IMR-90 (cell line): ENCODE measurements at regions not wholly inside any gene's neighbourhood (a gene's known extent, or its start where the extent isn't known, plus 50 kb on each side); places are given as distances from the start of the nearest gene placed in this dataset.
"Not testable (repeated sequence)": the region's sequence is repeated elsewhere in the genome, so short reads cannot be mapped to it uniquely, and the experiment has no call there.

Experiments
- ATAC-seq: fragments of 200-7000 bp; cut with Tn5 transposase; 2 replicates; pipeline ENCODE4 v1.9.1; 2020; ENCODE audit warnings: low read depth, mild to moderate bottlenecking, moderate library complexity
- BruUV-seq: library from RNA; stranded (reverse); fragments of 400-500 nt; replicated peaks from 2 replicates; lab custom pipeline; 2021; lab: Mats Ljungman, UMichigan
- CTCF ChIA-PET: fragments of 300-600 bp; formaldehyde crosslinking; extraction: SDS; loops from one replicate; lab custom pipeline; 2021; ENCODE audit warnings: antibody characterized with exemption; lab: Yijun Ruan, JAX
- POLR2A ChIA-PET: fragments of 300-600 bp; sonication (Branson Sonifier 250); formaldehyde crosslinking; loops from one replicate; lab custom pipeline; 2022; ENCODE audit warnings: antibody characterized with exemption; ENCODE audit not compliant: unreplicated experiment; lab: Charles Lee
- DNase-seq: peaks from one replicate; pipeline ENCODE4 v3.0.0; 2013
- H2AFZ ChIP-seq: replicated peaks from 2 replicates; pipeline ENCODE3; 2013; ENCODE audit warnings: low read length, mild to moderate bottlenecking; ENCODE audit not compliant: poor library complexity
- H2AK5ac ChIP-seq: 2 replicates; pipeline ENCODE4 v1.6.1; 2013; ENCODE audit warnings: low read depth, low read length, inconsistent platforms
- H2AK9ac ChIP-seq: replicated peaks from 2 replicates; pipeline ENCODE3; 2013; ENCODE audit warnings: mild to moderate bottlenecking, low read depth, low read length, moderate library complexity; ENCODE audit not compliant: poor library complexity
- H2BK120ac ChIP-seq: 2 replicates; pipeline ENCODE4 v1.6.1; 2013; ENCODE audit warnings: low read depth, low read length, inconsistent platforms
- H2BK15ac ChIP-seq: 3 replicates; pipeline ENCODE4 v1.6.1; 2013; ENCODE audit warnings: low read depth, low read length, inconsistent platforms
- H2BK20ac ChIP-seq: 2 replicates; pipeline ENCODE4 v1.6.1; 2013; ENCODE audit warnings: low read depth, mild to moderate bottlenecking, inconsistent platforms, low read length, moderate library complexity
- H2BK5ac ChIP-seq: 2 replicates; pipeline ENCODE4 v1.6.1; 2013; ENCODE audit warnings: mild to moderate bottlenecking, low read depth, low read length, inconsistent platforms; ENCODE audit not compliant: poor library complexity, severe bottlenecking
- H3K14ac ChIP-seq: replicated peaks from 2 replicates; pipeline ENCODE4 v1.6.1; 2013; ENCODE audit warnings: low read depth, low read length, inconsistent platforms
- H3K18ac ChIP-seq: 2 replicates; pipeline ENCODE4 v1.6.1; 2013; ENCODE audit warnings: low read depth, low read length, control low read depth
- H3K23ac ChIP-seq: 2 replicates; pipeline ENCODE4 v1.6.1; 2013; ENCODE audit warnings: low read depth, low read length, inconsistent platforms
- H3K27ac ChIP-seq: 2 replicates; pipeline ENCODE4 v1.5.1; 2013; ENCODE audit warnings: mild to moderate bottlenecking, control low read depth, low read length; ENCODE audit not compliant: insufficient read depth
- H3K27me3 ChIP-seq: 2 replicates; pipeline ENCODE4 v1.6.1; 2013; ENCODE audit warnings: low read length; ENCODE audit not compliant: control insufficient read depth, insufficient read depth
- H3K36me3 ChIP-seq: 2 replicates; pipeline ENCODE4 v1.6.1; 2013; ENCODE audit warnings: low read length, mixed read lengths; ENCODE audit not compliant: control insufficient read depth, insufficient read depth
- H3K4ac ChIP-seq: 2 replicates; pipeline ENCODE4 v1.6.1; 2013; ENCODE audit warnings: low read depth, low read length, inconsistent platforms
- H3K4me1 ChIP-seq: 2 replicates; pipeline ENCODE4 v1.6.1; 2013; ENCODE audit warnings: low read length, mixed read lengths; ENCODE audit not compliant: control insufficient read depth, insufficient read depth
- H3K4me2 ChIP-seq: 2 replicates; pipeline ENCODE4 v1.6.1; 2013; ENCODE audit warnings: low read depth, mild to moderate bottlenecking, control low read depth, low read length, moderate library complexity
- H3K4me3 ChIP-seq: 2 replicates; pipeline ENCODE4 v1.5.1; 2013; ENCODE audit warnings: low read depth, mild to moderate bottlenecking, control low read depth, low read length, moderate library complexity; ENCODE audit not compliant: insufficient read depth
- H3K56ac ChIP-seq: 2 replicates; pipeline ENCODE4 v1.6.1; 2013; ENCODE audit warnings: low read length, inconsistent platforms; ENCODE audit not compliant: insufficient read depth; ENCODE audit errors: extremely low read depth
- H3K79me1 ChIP-seq, 2 experiments: 2 replicates each; pipeline ENCODE4 v1.6.1; 2013; ENCODE audit warnings: low read length in 2 of 2, inconsistent platforms in 1 of 2, low read depth in 1 of 2
- H3K9ac ChIP-seq: 2 replicates; pipeline ENCODE4 v1.6.1; 2013; ENCODE audit warnings: low read depth, low read length, control low read depth
- H3K9me1 ChIP-seq: 2 replicates; pipeline ENCODE4 v1.6.1; 2013; ENCODE audit warnings: low read length, inconsistent platforms; ENCODE audit not compliant: insufficient read depth
- H3K9me3 ChIP-seq: 2 replicates; pipeline ENCODE4 v1.6.1; 2013; ENCODE audit warnings: low read length; ENCODE audit not compliant: control insufficient read depth, insufficient read depth
- H4K20me1 ChIP-seq: 2 replicates; pipeline ENCODE4 v1.6.1; 2013; ENCODE audit warnings: low read length, inconsistent platforms; ENCODE audit not compliant: insufficient read depth
- H4K5ac ChIP-seq: 2 replicates; pipeline ENCODE4 v1.6.1; 2013; ENCODE audit warnings: mild to moderate bottlenecking, low read depth, low read length, control low read depth
- H4K8ac ChIP-seq, 2 experiments: 2 replicates each; pipeline ENCODE4 v1.6.1; 2013; ENCODE audit warnings: low read depth in 2 of 2, low read length in 2 of 2, control low read depth in 1 of 2, inconsistent platforms in 1 of 2
- H4K91ac ChIP-seq: 2 replicates; pipeline ENCODE4 v1.6.1; 2013; ENCODE audit warnings: low read depth, low read length, inconsistent platforms; ENCODE audit not compliant: insufficient read depth
- WGBS, 2 experiments: methylation state at CpG; one replicate each; pipeline versions ENCODE4 v1.1.5 to v1.1.7; 2013; ENCODE audit warnings: missing lambda C conversion rate in 2 of 2; ENCODE audit not compliant: insufficient read length in 1 of 2; ENCODE audit errors: extremely low coverage in 2 of 2; 5-methylcytosine and 5-hydroxymethylcytosine counted together
- dilution Hi-C: fragments of 300-500 bp; cut with HindIII; formaldehyde crosslinking; loops from one replicate; pipeline ENCODE4 v1.14.3; 2018; ENCODE audit warnings: low sequenced_read_pairs; ENCODE audit not compliant: unreplicated experiment
- in situ Hi-C: fragments of 300-500 bp; cut with MboI; formaldehyde crosslinking; loops from 3 replicates; pipeline ENCODE4 v1.14.3; 2019; ENCODE audit warnings: low sequenced_read_pairs, inconsistent platforms, mixed read lengths
- intact Hi-C: fragments of 100-400 bp; cut with micrococcal nuclease; formaldehyde crosslinking; loops from 2 replicates; pipeline ENCODE4 v1.10.0; 2022

GRCh38 chr6:68056596-68056995 lies 578.5 kb upstream of the ADGRB3 start:
- H3K4ac ChIP-seq, H2AK5ac ChIP-seq, POLR2A ChIA-PET, H2AK9ac ChIP-seq, H3K23ac ChIP-seq, H4K20me1 ChIP-seq, H4K91ac ChIP-seq, H3K36me3 ChIP-seq, H4K8ac ChIP-seq, ATAC-seq, H3K9me3 ChIP-seq, dilution Hi-C loops, H3K18ac ChIP-seq, H4K5ac ChIP-seq, BruUV-seq, H2BK15ac ChIP-seq, H3K27ac ChIP-seq, DNase-seq, H3K4me2 ChIP-seq, H3K9me1 ChIP-seq, H3K27me3 ChIP-seq, H2BK120ac ChIP-seq, H3K79me1 ChIP-seq, H2AFZ ChIP-seq, CTCF ChIA-PET, in situ Hi-C loops, H3K14ac ChIP-seq, H3K4me3 ChIP-seq, H3K9ac ChIP-seq, intact Hi-C loops, H3K56ac ChIP-seq, H2BK5ac ChIP-seq, H2BK20ac ChIP-seq, H3K4me1 ChIP-seq: not testable (repeated sequence)
- WGBS, 2 experiments = no CpG with 5 or more reads among the region's 1 CpG
